ENCODE measurements at regions not wholly inside any gene's neighbourhood (a gene's known extent, or its start where the extent isn't known, plus 50 kb on each side); places are given as distances from the start of the nearest gene placed in this dataset.
"Not testable (repeated sequence)": the region's sequence is repeated elsewhere in the genome, so short reads cannot be mapped to it uniquely, and the experiment has no call there.

- Histone ChIP-seq H3K9me3 (ENCODE audit: control insufficient read depth, insufficient read depth, low read depth, low read length) (no peaks in the 10 kb centered on the region), H3K4me1 (ENCODE audit: control insufficient read depth, insufficient read depth, low read length) (no peaks in the 10 kb centered on the region), H3K36me3 (ENCODE audit: control insufficient read depth, insufficient read depth, low read length) (no peaks in the 10 kb centered on the region), H3K27me3 (ENCODE audit: control insufficient read depth, insufficient read depth, low read length) (no peaks in the 10 kb centered on the region), H3K4me3 (ENCODE audit: low read depth in 2 of 2, low read length in 2 of 2) (no peak overlapping the region), H3K27ac (ENCODE audit: low read length) (no peak overlapping the region)
- in situ Hi-C loops (cut with HindIII; ENCODE audit: low pct_unique_long_range_greater_than_20kb, low sequenced_read_pairs) (no loop called here), intact Hi-C loops (cut with micrococcal nuclease; ENCODE audit: unreplicated experiment) (no loop called here)
- TF ChIP-seq SIN3A (IDR thresholded peaks at IDR 0.05; ENCODE audit: borderline replicate concordance, insufficient read depth, low read depth, low read length): no peak
- TF ChIP-seq REST (IDR thresholded peaks at IDR 0.05; ENCODE audit: insufficient read depth in 1 of 2, low read depth in 2 of 2, low read length in 1 of 2): no peak
- TF ChIP-seq TCF7L2 (IDR thresholded peaks at IDR 0.05; ENCODE audit: low read depth, low read length): no peak
- no peak for TF ChIP-seq CTCF (IDR thresholded peaks at IDR 0.05)
- no peak for TF ChIP-seq POLR2AphosphoS5 (IDR thresholded peaks at IDR 0.05; ENCODE audit: low read depth, low read length)
- ATAC-seq (no peak), DNase-seq (ENCODE audit: low read depth, low spot score) (no peak)
- BruUV-seq (replicated peaks): no TSS peak
- CTCF ChIA-PET: no interaction called here
- POLR2A ChIA-PET: no interaction called here
These were observed 154.5 kb downstream of the CRPPA start for GRCh38 chr7:16266877-16267276.

GRCh38 chr7:16266470-16266869 lies 154.9 kb downstream of the CRPPA start:
- DNase-seq (ENCODE audit: low read depth, low spot score); in situ Hi-C loops (cut with HindIII; ENCODE audit: low pct_unique_long_range_greater_than_20kb, low sequenced_read_pairs); CTCF ChIA-PET: not testable (repeated sequence)

GRCh38 chr7:16265863-16266458 lies 155.4 kb downstream of the CRPPA start:
- Histone ChIP-seq H3K9me3 (ENCODE audit: control insufficient read depth, insufficient read depth, low read depth, low read length) (no peaks in the 10 kb centered on the region), H3K4me3 (ENCODE audit: low read depth in 2 of 2, low read length in 2 of 2) (no peak overlapping the region), H3K4me1 (ENCODE audit: control insufficient read depth, insufficient read depth, low read length) (no peaks in the 10 kb centered on the region), H3K27ac (ENCODE audit: low read length) (no peak overlapping the region), H3K36me3 (ENCODE audit: control insufficient read depth, insufficient read depth, low read length) (no peaks in the 10 kb centered on the region), H3K27me3 (ENCODE audit: control insufficient read depth, insufficient read depth, low read length) (no peaks in the 10 kb centered on the region)
- TF ChIP-seq SIN3A (IDR thresholded peaks at IDR 0.05; ENCODE audit: borderline replicate concordance, insufficient read depth, low read depth, low read length) (no peak), CTCF (IDR thresholded peaks at IDR 0.05) (no peak), POLR2AphosphoS5 (IDR thresholded peaks at IDR 0.05; ENCODE audit: low read depth, low read length) (no peak), REST (IDR thresholded peaks at IDR 0.05; ENCODE audit: insufficient read depth in 1 of 2, low read depth in 2 of 2, low read length in 1 of 2) (no peak), TCF7L2 (IDR thresholded peaks at IDR 0.05; ENCODE audit: low read depth, low read length) (no peak)
- in situ Hi-C loops (cut with HindIII; ENCODE audit: low pct_unique_long_range_greater_than_20kb, low sequenced_read_pairs): no loop called here
- ChIA-PET CTCF (no interaction called here), POLR2A (no interaction called here)
- intact Hi-C loops (cut with micrococcal nuclease; ENCODE audit: unreplicated experiment): no loop called here
- ATAC-seq: no peak
- DNase-seq (ENCODE audit: low read depth, low spot score): no peak
- no TSS peak for BruUV-seq (replicated peaks)

More at GRCh38 chr7:16266470-16266869, 154.9 kb downstream of the CRPPA start:
- H3K4me1 ChIP-seq (ENCODE audit: control insufficient read depth, insufficient read depth, low read length); H3K27ac ChIP-seq (ENCODE audit: low read length); intact Hi-C loops (cut with micrococcal nuclease; ENCODE audit: unreplicated experiment); POLR2A ChIA-PET; H3K27me3 ChIP-seq (ENCODE audit: control insufficient read depth, insufficient read depth, low read length); ATAC-seq; H3K9me3 ChIP-seq (ENCODE audit: control insufficient read depth, insufficient read depth, low read depth, low read length); BruUV-seq (replicated peaks); H3K4me3 ChIP-seq (ENCODE audit: low read depth in 2 of 2, low read length in 2 of 2); H3K36me3 ChIP-seq (ENCODE audit: control insufficient read depth, insufficient read depth, low read length): not testable (repeated sequence)

All from Panc1 (cell line).